Stimulated activated CD4-positive, alpha-beta T cell treated with anti-CD3 and anti-CD28 coated beads, Interleukin-12 subunit alpha, Interleukin-12 subunit beta, amount 100 ng/mL, for 24 hours (primary cell): ENCODE measurements at regions not wholly inside any gene's neighbourhood (a gene's known extent, or its start where the extent isn't known, plus 50 kb on each side); places are given as distances from the start of the nearest gene placed in this dataset.

Experiments used
- DNase-seq, 2 experiments: peaks; one replicate each; pipeline ENCODE4 v3.0.0-alpha.2; 2020; ENCODE audit warnings: low read depth in 2 of 2

DNA sequence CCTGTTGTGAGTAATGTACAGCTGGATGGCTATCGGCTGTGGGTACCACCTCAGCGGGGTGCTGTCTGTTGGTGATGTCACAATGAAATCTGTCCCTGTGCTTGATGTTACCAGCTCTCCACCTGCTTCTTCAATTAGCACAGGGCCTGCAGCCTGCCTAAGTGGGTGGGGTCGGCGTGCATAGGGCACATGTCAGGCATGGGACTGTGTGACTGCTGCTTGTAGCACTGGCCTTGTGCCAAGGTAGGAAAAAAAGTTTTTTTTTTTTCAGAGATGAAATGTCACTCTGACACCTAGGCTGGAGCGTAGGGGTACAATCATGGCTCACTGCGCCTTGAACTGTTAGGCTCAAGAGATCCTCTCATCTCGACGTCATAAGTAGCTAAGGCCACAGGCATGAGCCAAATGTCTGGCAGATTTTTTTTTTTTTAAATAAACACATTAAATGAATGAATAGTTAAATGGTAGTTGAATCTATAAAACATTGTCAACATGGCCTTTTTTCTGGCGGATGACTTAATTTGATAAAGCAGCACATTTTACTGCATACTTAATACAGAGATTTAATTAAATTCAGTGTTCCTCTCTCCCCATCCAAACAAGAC is 222.5 kb downstream of the NXNL2 start:
- DNase-seq = no peak

- DNase-seq = no peak
Measured at GRCh38 chr9:88759364-88759763, 224.4 kb downstream of the NXNL2 start.

DNA sequence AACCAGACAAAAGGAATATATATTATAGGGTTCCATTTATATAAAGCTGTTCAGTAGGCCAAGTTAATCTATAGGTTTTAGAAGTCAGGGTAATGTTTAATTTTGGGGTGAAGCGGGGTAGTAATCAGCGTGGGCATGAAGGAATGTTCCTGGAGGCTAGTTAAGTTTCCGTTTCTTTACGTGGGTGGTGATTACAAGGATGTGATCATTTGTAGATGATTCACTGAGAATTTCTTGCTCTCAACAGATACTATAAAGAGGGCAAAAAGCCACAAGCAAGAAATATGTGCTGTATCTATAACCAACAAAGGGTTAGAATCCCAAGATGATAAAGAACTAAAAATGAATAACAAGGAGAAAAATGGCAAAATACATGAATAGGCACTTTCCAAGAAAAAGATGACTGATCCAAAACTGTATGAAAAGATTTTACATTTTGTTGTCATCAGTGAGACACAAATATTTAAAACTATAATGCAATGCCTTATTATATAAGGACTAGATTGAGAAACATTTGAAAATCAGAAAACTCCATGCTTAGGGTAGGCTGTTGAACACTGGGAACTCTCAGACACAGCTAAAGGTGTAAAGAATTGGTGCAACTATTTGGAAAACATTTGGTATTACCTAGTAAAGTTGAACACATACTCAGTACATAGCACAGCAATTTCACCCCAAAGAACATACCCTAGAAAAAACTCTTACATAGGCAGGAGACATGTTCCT is 224.3 kb upstream of the S1PR3 start:
- DNase-seq = no peak

GRCh38 chr9:88767504-88767790 is 223.8 kb upstream of the S1PR3 start:
- no peak for DNase-seq

GRCh38 chr9:88772575-88772974 is 218.7 kb upstream of the S1PR3 start:
- no peak for DNase-seq

GRCh38 chr9:88773126-88773525 is 218.1 kb upstream of the S1PR3 start:
- DNase-seq = no peak

- DNase-seq = no peak
Measured at GRCh38 chr9:88773627-88774244, 217.5 kb upstream of the S1PR3 start.

GRCh38 chr9:88775037-88775471 is 216.2 kb upstream of the S1PR3 start:
- DNase-seq = no peak

DNA sequence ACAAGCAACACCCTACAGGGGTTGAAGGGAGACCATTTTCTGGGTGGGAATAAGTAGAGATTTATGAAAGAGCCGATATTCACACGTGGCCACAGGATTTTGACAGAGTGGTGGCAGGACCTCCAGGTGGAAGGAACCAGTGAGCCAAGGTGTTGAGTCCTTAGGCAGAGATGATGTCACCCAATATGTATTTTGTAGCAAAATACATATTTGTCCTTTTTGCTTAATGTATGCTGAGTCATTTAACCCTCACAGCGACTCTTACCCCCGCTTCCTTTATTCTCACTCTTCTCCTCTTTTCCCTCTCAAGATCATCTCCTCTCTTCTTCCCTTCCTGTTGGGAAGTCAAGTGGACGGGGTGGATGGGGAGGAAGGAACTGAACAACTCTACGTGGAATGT is 215.7 kb upstream of the S1PR3 start:
- DNase-seq = no peak

DNA sequence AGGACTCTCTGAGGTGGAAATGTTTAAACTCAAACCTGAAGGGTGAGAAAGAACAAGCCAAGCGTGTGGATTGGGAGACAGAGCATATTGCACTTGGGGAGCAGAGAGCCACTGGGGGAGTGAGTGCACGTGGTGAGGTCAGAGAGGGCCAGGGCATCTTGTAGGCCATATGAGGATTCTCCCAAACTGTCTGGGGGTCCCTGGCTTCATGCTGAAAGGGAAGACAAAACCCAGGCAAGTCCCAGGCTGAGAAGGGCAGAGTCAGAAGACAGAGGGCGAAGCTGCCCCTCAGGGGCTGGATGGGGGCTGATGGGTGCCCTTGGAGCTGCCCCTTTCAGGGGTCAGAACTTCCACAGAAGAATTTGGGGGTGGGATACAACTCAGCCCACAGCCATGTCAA is 215.3 kb upstream of the S1PR3 start:
- DNase-seq = no peak

DNA sequence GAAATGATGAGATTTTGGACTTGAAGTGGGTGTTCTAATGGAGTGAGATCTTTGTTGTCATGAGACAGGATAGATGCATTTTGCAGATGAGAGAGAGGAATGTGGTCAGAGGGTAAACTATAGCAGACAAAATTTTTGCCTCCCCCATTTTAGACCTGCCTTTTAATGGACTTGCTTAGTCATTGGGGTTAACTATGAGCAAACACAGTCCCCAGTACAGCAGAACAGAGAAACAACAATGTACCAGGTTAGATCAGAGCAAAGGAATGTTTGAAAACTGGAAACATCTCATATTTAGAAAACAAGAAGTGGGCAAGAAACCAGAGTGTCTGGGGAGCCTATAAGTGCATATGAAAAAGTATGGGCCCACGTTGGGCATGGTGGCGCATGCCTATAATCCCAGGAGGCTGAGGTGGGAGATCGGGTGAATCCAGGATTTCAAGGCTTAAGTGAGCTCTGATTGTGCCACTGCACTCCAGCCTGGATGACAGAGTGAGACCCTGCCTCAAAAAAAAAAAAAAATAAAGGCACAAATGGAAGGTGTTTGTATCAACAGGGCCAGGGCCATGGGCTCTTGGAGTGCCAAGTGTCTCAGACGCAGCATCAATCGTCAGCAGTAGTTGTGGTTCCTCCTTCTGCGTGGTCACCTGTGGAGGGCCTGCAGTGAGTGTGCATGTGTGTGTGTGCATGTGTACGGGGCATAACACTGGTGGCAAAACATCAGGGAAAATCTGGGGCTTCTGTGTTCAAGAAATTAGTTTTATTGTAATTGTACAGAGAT is 214.4 kb upstream of the S1PR3 start:
- no peak for DNase-seq

DNA sequence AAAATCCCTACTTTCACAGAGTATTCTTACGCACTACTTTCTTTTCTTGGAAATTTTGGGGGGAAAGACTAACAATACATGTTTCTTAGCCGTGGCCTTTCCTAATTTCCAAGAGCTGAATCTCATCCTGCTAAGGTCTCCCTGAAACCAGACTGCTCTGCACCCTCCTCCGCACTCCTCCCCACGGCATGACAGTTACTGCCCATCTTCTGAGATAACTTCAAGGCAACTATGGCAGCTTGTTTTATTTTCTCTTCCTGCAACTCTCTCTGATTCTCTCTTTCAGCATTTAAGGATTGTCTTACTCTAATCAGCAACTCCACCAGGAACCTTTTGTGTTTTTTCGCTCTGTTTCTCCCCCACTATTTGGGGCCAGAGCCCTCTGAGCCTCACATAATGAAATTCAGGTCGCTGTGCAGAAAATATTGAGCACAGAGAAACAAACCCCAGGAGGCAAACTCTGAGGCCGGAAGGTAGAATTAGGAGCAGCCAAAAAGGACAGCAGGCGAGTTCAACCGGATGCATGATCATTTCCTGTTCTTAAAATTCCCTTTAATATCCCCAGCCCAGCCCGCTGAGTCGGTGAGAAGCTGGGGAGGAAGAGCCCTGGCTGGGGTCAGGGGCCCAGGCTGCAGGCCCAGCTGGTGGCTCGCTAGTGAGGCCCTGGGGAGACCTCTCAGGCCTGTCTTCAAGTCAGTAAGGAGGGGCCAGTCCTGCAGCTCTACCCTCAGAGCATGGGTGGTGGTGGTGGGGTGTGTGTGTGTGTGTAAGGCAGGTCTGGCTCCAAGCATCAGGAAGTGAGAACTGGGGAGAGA is 213.6 kb upstream of the S1PR3 start:
- DNase-seq = no peak

DNA sequence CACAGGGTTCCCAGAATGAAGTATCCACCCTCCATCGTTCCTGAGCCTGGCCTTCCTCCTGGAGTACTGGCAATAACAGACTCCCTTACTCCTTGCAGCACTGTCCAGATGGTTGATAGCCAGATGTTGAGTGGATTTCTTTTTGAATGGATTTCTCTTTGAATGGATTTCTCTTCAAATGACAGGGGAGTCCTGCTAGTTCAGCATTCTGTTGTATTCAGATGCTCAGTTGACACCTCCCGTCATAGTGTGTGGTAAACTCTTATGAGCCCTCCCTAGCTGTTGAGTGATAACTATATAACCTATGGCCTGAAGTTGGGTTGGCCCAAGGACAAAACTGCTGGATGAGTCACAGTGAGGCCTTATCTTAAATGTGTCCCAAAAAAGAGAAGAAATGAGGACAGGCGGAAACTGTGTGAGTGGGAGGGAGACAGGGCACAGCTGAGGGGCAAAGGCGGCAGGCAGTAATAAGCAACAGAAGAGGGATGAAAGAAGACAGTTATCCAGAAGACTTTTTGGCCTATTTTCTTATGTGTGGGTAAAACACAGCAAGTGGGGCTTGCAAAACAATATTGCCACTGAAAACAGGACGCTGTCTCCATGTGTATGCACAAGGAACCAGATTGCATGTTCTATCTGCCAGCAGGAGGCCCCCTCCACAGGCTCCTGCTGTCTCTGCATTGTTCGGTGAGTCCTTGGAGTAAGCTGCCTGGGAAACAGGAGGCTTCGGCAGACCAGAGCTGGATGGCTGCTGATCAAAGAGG is 209.5 kb upstream of the S1PR3 start:
- no peak for DNase-seq

DNA sequence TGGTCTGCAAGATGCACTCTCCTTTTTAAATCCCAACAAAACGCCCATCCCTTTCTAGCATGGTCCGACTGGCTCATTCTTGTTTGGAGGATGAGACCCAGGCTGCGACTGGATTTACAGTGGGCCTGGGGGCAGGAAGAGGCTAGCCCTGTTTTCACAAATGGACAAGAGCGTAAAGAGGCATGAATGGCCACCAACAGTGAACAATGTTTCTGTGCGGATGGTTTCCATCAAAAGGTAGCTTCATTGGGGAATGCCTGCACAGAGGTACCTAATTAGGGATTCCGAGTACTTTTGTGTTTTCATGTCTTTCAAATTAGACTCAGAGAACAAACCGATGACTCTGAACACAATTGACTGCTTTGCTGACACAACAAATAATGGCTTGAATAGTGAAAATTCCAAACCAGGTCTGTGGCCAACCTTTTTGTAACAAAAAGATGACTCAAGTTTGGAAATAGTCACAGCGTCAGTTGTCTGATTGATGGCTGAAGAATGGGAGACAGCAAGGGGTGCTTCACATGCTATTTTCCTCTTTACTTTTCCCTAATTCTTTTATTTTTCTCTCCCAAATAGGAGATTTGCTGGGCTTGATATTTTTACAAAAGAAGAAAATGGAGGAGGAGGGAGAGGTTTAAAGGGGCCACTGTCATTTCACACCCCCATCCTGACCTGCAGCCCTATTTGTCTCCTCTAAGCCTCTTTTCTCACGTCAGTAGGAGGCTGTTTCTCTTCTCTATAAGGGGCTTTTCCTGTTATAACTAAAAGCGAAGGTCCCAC is 208.1 kb upstream of the S1PR3 start:
- DNase-seq = no peak

GRCh38 chr9:88783711-88784083 is 207.6 kb upstream of the S1PR3 start:
- DNase-seq = no peak

- no peak for DNase-seq
Measured at GRCh38 chr9:88784960-88785359, 206.3 kb upstream of the S1PR3 start.

GRCh38 chr9:88786291-88787079 is 204.8 kb upstream of the S1PR3 start:
- no peak for DNase-seq

- no peak for DNase-seq
Measured at GRCh38 chr9:88789785-88790184, 201.5 kb upstream of the S1PR3 start.

DNA sequence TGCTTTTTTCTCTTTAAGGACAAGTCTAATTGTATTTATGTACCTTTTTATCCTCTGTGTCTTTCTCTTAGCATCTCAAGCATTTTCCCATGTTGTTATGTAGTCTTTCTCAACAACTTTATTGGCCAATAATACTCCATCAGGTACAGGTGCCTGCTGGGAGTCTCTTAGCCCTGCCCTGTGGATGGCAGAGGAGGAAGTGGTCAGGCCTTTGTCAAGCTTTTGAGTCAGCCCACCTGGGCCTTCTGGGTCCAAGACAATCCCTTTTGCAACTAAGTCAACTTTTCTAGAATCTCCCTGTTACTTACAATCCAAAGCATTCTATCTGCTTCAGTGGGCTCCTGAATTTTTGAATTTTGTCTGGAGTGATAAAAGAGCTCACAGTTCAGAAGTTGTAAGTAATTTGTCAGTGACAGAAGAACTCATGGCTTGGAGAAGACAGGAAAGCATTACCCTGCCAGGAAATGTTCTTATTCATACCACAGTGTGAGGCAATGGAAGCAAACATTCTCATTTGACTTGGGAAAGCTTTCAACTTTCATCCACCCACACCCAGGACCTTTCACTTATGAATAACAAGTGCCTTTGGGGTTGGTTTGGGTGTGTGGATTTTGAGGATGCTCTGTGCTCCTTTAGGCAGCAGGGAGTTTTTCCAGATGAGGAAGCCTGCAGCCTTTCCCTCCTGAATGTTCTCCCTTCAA is 200.0 kb upstream of the S1PR3 start:
- no peak for DNase-seq
